A673 (cell line): ENCODE measurements at regions not wholly inside any gene's neighbourhood (a gene's known extent, or its start where the extent isn't known, plus 50 kb on each side); places are given as distances from the start of the nearest gene placed in this dataset.

Source experiments
- CTCF ChIP-seq: fragments of 300-800, 200-600 bp; sonication (generic); conservative IDR thresholded peaks from 2 replicates; pipeline ENCODE4 v1.5.1; 2017; ENCODE audit warnings: low read depth, mild to moderate bottlenecking, antibody characterized with exemption, low read length, moderate library complexity, mixed read lengths
- EZH2 ChIP-seq: fragments of 200-600 bp; sonication (generic); IDR thresholded peaks from 2 replicates; pipeline ENCODE4 v1.6.1; 2017; ENCODE audit warnings: borderline replicate concordance, low read depth, mild to moderate bottlenecking, mixed read lengths, antibody characterized with exemption, low read length; ENCODE audit not compliant: poor library complexity, severe bottlenecking

GRCh38 chr13:70297189-70297616 is 189.0 kb upstream of the KLHL1 start:
- TF ChIP-seq CTCF (no peak), EZH2 (no peak)
